ENCODE measurements at regions not wholly inside any gene's neighbourhood (a gene's known extent, or its start where the extent isn't known, plus 50 kb on each side); places are given as distances from the start of the nearest gene placed in this dataset.

DNA sequence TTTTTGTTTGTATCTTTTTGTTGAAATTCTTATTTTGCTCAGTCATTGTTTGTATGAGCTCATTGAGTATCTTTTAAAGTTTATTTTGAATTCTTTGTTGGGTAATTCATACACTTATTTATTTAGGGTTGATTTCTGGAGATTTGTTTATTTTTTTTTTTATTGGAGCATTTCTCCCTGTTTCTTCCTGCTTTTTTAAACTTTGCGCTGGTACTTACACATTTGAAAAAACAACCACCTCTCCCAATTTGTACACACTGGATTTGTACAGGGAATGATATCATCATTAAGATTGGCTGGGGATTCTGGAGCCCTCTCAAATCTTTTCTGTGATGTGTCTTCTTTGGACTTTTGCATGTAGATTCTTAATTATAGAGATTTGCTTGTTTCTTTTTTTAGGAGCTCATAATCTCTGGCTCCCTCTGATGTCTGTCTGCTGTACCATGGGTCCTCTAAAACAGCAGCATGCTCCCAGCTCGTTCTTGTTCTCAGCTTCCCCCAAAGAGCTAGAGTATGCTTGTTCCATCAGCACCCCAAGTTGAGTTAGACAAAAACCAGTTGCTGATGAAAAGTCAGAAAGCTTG lies 310.7 kb downstream of the DUSP10 start:
- DNase-seq (ENCODE audit: low read depth) = no peak

DNA sequence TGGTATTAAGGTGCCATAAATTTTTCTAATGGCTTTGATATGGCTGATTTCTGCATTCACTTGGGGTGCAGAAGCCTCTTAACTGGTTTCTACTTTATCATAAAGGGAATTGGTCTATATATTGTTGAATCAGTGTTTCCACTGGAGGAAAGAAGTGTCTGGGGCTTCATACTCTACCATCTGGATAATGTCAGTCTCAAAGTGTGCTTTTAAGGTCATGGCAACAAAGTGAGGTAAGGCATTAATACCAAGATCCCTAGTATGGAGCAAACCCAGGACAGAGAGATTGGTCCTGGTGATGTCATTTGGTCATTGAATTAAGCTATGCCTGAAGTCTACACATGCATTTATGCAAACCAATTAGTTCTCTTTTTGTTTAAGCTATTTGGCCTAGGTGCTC lies 309.9 kb downstream of the DUSP10 start:
- DNase-seq (ENCODE audit: low read depth) = no peak

DNA sequence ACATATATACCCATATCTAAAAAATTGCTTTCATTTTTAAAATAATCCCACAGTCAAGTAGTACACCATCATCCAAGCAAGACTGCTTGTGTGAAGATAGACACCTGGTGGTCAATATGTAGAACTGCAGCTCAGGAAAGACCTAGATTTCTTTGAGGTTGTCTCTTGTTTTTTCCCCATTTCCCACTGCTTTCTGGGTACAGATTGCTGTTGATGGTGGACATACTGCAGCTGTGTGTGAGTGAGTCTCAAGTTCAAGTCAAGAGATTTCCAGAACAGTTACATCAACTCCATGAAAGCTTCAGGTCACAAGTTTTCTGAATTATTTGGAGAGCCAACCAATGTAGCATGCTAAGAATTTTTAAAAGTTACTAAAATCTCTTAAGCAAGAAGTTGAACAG lies 306.4 kb downstream of the DUSP10 start:
- DNase-seq (ENCODE audit: low read depth) = no peak

DNA sequence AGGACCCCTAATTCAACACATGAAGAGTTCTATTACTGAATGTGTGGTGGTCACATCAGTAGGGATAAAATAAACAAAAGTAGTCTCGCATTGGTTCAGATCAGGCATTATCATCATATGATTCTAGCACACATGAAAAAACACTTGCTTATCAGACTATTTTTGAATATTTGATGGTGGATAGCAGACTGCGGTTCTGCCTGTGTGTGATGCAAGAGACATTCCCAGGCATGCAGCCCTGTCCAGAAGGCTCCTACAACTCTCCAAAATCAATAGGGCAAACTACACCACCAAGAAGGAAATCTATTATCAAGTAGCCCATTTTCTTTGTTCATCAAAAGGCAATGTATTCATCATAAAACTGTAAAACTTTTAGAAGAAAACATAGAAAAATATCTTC lies 304.7 kb downstream of the DUSP10 start:
- DNase-seq (ENCODE audit: low read depth) = no peak

DNA sequence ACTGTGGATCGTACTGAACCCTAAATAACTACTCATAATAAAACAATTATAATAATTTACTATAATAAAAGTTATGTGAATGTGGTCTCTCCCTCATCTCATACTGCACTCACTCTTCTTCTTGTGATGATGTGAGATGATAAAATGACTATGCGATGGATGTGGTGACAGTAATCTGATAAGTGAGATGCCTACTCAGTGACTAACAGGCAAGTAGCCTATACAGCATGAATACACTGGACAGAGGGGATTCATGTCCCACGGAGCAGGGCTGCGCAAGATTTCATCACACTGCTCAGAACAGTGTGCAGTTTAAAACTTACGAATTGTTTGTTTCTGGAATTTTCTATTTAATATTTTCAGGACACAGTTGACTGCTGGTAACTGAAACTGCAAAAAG lies 304.0 kb downstream of the DUSP10 start:
- DNase-seq (ENCODE audit: low read depth) = no peak

DNA sequence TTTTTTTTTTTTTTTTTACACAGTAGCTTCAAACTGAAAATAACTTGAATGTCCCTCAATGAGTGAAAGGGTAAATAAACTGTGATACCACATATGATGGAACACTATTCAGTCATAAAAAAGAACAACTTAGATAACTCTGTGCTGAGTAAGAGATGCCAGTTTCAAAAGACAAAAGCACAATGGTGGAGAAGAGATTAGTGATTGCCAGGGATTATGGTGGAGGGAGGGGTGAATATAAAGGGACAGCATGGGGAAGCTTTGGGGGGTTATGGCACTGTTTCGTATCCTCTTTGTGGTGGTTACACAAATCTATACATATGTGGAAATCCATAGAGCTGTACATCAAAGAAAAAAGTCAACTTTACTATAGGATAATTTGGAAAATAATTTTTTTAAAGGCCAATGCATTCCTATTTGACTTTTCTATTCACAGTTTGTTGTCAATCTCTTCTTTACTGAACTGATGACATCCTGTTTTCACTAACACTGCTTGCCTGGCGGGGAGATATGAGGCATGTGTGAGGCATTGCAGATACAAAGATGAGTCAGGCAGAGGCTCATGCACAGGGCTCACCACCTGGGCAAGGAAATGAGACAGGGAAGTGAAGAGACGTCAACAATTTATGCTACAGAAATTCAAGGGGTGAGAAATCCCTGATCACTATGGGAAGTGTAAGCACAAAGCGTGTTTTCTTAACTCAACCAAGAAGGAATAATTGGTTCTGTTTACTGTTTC lies 302.7 kb downstream of the DUSP10 start:
- peak; percentile 22 for DNase-seq (ENCODE audit: low read depth)

DNA sequence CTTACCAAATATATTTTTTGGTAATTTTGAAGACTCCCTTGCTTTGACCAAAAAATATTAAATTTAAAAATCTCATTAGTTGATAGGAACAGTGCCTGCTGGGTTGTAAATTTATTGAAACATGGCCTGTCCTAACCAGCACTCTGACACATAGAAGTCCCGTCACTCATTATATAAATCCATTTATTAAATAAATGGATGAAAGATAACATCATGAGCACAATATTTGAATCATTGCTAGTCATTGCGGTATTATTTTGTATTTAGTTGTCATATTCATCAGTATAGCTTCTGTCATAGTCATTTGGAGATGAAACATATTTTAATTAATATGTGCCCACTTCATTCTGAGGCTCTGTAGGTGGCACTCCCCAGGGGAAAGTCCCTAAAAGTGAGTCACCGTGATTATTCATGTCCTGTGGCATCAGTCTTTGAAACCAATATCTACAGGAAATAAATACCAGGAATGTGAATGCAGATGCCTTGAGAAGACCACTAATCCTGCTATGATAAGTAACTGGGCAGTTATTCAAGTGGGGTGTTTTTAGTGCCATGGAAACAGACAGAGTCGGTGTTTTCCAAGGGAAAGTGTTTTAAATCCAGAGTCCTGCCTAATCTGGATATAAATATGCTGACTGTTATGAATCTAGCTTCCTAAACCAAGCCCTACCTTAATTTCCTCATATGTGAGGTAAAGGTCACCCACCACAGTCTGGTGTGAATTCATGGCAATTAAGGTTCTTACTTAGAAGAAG lies 302.0 kb downstream of the DUSP10 start:
- DNase-seq (ENCODE audit: low read depth) = no peak

DNA sequence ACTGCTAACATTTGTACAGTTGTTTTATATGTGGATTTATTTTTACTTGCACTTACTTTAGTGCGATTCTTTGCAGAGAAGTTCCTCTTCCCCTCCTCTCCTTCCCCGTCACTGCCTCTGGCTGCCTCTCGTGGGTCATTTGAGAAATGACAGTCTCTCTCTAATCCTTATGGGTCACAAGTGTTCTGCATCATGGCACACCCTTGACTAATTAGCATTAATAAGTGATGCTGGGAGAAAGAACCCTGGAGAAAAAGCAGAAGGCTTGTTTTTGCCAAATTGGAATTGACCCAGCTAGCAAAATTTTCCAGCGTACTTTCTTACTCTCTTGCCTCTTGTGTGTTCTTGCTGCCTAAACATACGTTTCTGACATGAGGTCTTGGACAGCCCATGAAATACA lies 301.2 kb downstream of the DUSP10 start:
- no peak for DNase-seq (ENCODE audit: low read depth)

DNA sequence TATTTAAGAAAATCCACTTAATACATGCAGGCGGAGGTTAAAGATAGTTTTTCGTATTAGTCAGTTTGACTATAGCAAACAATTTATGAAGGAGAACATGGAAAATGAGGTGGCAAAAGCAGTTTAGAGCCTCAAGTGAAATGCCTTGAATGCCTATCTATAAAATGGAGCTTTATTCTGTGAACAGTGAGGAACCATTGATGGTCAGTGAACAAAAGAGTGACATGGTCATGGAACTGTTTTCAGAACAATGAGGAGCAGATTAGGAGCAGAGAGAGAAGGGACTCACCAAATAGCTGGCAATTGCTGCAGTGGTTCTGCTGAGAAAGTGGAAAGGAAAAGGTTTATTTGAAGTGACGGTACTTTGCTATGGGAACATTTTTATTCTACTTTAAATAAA lies 299.8 kb downstream of the DUSP10 start:
- no peak for DNase-seq (ENCODE audit: low read depth)

DNA sequence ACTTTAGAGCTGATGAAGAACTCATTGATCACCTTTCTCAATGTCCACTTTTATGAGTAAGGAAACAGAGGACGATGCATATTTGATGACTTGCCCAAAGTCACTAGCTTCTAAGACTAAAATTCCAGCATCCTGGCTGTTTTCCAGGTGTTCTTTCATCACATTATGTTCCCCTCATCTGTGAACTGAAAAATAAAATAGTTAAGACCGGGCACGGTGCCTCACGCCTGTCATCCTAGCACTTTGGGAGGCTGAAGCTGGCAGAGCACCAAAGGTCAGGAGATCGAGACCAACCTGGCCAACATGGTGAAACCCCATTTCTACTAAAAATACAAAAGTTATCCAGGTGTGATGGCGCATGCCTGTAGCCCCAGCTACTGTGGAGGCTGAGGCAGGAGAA lies 297.5 kb downstream of the DUSP10 start:
- DNase-seq (ENCODE audit: low read depth) = no peak

DNA sequence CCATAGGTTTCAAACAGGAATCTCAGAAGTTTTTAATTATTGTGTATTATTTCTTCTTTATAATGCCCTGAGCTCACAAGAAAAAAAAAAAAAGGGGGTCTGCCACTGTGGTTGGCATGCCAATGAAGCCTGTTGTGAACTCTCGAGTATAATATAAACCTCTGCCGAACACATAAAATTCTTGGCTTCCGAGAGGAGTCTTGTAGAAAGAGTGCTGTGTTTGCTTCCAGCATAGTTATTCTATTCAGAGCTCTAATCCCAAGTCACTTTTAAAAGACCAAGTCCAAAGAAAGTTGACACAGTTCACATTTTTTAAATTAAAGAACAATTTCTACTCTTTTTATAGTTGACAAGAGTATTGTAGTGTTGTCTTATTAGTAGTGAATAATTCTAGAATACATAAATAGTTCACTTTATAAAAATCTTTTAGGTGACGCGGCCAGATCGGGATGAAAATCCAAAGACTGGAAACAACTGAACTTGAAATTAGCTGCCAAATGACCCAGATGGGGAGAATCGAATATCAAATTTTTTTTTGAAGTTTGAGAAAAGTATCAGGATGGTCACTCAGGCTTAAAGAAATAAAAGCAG lies 293.2 kb downstream of the DUSP10 start:
- DNase-seq (ENCODE audit: low read depth) = no peak

DNA sequence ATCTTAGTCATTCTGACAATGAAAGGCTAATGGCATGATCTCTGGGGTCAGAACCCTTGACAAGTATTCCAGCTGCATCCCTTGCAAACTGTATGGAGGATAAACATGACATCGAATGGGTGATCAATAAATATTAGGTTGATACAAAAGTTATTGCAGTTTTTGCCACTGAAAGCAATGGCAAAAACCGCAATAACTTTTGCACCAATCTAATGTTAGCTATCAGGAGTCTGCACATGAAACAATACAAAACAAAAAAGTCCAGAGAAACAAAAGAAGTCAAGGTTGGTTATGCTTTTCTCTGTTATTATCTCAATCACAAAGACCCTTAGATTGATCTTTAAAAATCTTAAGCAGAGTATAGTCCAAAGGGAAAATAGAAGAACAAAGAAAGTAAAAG lies 292.7 kb downstream of the DUSP10 start:
- no peak for DNase-seq (ENCODE audit: low read depth)

DNA sequence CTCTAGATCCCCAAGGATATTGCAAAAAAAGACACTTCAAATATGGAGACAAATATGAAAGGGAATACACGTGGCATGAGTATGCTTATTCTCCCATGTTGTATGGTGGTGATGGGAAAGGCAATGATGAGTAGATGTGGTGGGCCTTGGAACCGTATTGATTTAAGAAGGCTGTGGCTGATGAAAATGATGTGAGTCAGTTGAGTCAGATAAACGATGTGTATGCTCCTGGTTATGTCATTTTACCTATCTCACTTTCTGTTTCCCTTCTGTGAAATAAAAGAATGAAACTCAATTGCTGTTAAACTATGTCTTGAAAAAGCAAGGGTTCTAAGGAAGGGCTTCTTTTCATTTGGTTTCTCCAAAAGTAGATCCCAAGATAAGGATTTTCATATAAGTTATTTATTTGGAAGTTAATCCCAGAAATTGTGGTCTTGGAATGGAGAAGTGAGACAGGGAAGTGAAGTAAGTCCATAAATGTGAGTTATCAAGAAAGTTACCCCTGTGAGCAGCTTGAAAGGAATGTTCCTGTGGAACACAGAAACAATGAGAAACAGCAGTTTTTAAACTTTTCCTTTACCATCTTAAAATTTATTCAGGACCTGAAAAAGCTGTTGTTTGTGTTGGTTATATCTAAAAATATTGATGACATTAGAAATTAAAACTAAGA lies 292.0 kb downstream of the DUSP10 start:
- DNase-seq (ENCODE audit: low read depth) = no peak

DNA sequence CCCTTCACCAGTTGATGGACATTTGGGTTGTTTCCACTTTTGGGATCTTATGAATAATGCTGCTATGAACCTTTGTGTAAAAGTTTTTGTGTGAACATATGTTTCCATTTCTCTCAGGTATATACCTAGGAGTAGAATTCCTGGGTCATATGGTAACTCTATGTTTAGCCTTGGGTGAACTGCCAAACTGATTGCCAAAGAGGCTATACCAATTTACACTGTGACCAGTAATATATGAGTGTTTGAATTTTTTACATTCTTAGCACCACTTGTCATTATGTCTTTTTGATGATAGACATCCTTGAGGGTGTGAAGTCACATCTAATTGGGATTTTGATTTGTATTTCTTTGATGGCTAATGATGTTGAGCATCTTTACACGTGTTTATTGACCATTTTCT lies 290.1 kb downstream of the DUSP10 start:
- DNase-seq (ENCODE audit: low read depth) = no peak

DNA sequence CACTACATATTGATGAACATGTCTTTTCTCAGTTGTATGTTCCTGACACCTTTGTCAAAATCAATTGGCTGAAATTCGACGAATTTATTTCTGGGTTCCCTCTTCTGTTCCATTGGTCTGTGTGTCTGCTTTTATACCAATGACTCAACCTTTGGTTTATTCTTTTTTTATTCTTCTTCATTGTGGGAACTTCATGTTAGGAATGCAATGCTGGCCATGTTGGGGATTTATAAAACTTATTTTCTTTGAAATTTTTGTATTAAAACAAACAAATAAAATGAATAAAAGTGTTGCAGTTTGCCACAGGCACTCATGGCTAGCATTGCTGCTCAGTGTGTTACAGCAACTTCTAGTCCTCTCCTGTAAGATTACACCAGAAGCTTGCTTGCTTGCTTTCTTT lies 287.8 kb downstream of the DUSP10 start:
- DNase-seq (ENCODE audit: low read depth) = no peak

DNA sequence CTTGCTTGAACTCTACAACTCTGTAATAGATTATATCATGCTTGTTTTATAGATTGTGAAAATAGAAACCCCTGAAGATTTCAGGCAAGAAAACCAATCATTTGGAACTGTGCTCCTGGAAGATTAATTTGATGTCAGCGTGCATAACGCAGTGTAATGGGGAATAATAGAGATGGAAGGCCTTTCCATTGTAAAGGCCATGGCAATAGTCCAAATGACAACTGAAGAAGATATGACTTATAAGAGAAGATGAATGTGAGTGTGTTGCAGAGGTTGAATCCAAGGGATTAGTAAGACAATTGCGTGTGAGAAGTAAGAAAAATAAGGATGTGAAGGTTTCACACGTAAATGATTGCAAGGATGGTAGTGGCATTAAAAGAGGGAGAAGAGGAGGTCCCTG lies 285.0 kb downstream of the DUSP10 start:
- no peak for DNase-seq (ENCODE audit: low read depth)

DNA sequence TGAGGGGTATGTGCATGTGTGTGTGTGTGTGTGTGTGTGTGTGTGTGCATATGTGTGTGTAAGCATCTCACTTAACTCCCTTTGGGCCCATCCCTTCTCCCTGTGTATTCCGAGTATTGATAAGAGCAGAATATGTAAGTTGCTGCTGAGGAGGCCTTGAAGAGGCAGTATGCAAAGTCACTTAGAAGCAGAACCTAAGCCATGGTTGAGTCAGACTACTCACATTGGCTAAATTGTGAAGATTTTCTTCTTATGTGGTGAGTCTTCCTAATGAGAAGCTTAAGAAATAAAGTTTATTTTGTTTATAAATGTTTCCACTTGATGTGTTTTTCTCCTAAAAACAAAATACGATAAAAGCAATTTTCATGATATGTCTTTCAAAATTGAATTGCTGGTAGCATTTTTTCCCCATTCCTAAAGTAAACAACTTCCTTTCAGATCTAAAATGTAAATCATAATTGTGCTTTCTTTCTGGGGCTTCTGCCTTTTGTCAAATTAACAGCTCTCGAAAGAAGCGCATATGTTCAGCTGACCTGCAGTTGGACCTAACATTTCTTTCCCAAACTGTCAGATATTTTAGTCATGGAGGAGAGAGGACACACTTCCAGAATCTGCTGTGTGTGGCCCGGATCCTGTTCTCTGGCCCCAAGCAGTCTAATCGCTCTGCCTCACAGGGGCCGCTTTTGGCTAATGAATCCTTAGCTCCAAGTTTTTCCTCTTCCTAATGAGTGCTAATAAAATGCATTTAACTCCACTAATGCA lies 284.0 kb downstream of the DUSP10 start:
- DNase-seq (ENCODE audit: low read depth) = no peak

DNA sequence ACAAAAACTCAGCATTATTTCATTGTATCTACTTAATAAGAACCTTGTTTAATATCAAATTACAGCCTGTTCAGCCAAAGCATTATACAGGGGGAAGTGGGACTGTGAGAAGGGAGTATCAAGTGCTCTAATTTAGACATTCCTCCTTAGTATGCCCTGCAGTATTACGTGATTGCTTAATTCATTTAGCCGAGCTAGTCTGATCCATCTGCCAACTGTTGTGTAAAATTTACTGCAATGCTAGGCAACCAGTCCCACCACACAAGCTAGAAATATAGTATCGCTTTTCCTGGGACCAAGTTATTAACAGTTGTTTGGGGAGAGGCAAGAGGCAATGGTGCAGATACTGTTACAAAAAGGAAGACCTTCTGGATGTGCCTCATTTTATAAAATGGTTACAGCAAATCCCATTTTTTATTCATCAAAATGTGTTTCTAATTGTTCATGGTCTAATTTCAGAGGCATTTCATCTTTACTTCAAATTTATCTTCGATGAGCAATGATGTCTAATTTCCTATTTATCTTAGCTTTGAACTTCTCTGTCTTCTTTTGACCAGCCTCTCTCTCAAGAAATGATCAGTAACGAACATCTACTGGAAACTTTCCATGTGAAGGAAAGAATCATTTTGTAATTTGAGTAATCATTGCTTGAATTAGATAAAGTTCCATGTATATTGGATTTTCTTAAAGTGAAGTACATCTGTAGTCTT lies 283.3 kb downstream of the DUSP10 start:
- DNase-seq (ENCODE audit: low read depth) = no peak

DNA sequence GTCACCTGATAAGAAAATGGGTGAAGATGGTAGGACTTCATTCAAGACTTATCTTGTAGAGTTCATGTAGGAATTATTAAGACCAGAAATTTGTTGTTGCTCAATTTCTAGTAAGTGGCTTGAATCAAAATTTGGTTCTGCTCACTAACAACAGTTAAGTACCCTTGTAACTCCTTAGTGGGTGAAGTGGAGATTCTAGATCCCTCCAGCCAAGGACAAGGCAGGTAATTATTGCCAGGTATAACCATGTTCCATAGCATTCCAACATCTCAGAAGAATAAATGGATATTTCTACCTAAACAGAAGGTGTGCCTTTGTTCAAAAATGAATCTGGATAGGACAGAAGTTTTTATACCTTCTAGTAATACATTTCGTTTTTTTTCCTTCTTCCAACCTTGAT lies 282.3 kb downstream of the DUSP10 start:
- DNase-seq (ENCODE audit: low read depth) = no peak

DNA sequence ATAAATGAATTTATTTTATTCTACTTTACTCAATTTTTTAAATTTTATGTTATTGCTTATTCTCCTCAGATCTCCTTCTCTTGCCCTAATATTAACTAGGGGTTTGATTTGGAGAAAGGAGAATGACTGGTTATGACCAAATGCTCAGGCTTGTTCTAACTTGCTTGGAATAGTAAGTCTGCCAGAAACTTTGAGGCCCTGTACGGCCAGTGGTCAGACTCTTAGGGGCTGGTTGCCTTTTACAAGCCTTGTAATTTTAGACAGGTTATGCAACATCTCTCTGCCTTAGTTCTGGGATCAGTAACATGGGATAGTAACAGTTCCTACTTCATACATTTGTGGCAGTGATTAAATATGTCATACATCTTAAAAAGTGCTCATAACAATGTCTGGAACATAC lies 279.5 kb downstream of the DUSP10 start:
- DNase-seq (ENCODE audit: low read depth) = no peak

DNA sequence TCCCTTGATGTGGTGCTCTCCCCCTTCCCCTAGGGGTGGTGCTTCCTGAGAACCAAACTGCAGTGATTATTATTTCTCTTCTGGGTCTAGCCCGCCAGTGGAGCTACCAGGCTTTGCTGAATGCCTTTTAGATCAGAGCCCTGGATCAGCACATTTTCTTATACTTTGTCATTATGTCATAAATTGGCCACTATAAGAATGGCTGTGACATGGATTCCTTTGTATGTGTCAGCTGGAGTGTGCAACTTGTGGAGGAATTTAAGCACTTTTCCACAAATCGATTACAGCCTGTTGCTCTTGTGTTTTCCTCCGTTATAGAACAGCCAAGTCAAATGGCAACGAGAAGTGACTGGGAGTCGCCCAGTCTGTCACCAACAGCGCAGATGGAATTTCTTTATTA lies 273.3 kb downstream of the DUSP10 start:
- no peak for DNase-seq (ENCODE audit: low read depth)

Measured in stimulated activated CD8-positive, alpha-beta memory T cell treated with anti-CD3 and anti-CD28 coated beads, Interleukin-4, amount 100 ng/mL, for 24 hours (primary cell).